Kidney capillary endothelial cell (primary cell): ENCODE measurements at regions not wholly inside any gene's neighbourhood (a gene's known extent, or its start where the extent isn't known, plus 50 kb on each side); places are given as distances from the start of the nearest gene placed in this dataset.

Experiments used
- DNase-seq: peaks from one replicate; pipeline ENCODE4 v3.0.0-alpha.2; 2018; ENCODE audit warnings: low spot score

DNA sequence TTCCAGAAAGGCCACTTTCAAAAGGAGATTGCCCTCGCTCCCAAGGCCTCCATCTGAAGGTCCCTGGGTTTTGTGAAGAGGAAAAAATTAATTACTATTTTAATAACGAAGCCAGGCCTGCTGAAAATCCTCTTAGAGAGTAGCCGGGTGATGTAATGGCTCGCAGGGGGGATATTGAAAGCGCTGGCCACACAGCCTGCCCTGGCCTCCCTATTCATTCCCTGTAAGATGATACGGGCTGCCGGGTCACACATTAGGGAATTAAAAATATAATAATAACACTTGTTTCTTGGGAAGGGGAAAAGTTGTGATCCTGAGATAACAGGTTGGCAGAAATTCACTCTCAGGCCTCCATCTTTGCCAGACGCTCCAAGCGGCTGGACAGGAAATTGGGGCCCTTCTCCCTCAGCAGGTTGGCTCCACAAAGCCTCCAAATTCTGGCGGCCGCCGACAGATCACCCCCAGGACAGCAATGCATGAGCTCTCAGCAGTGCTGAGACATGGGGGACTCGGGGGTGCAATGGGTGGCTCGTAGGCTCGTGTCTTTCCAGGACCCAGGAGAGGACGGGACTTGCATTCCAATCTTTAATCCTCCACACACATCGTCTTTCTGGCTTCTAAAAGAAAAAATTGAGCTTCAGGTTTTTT, 299.9 kb upstream of the SALL3 start:
- DNase-seq = no peak

GRCh38 chr18:78681396-78681795, 298.2 kb upstream of the SALL3 start:
- DNase-seq = no peak

- DNase-seq = no peak
These were observed 297.7 kb upstream of the SALL3 start for GRCh38 chr18:78681934-78682333.

DNA sequence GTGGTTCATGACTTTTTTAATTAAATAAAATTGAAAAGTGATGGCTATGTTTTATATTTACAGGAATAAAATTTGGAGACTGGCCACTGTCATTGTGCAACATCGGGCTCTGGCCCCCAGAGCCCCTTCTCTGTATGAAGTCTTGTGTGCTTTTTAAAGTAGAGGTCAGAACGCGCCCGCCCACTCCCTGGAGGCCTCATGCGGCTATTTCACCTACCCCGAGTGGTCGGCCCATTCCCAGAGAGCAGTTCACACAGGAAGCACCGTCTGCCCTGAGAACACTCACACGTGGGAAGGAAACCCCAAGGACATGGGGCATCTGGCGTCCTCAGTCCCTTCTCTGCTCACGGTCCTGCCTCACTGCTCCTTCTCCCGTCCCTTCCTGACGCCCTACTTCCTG, 296.9 kb upstream of the SALL3 start:
- no peak for DNase-seq

- no peak for DNase-seq
These were observed 296.2 kb upstream of the SALL3 start for GRCh38 chr18:78683191-78684010.

DNA sequence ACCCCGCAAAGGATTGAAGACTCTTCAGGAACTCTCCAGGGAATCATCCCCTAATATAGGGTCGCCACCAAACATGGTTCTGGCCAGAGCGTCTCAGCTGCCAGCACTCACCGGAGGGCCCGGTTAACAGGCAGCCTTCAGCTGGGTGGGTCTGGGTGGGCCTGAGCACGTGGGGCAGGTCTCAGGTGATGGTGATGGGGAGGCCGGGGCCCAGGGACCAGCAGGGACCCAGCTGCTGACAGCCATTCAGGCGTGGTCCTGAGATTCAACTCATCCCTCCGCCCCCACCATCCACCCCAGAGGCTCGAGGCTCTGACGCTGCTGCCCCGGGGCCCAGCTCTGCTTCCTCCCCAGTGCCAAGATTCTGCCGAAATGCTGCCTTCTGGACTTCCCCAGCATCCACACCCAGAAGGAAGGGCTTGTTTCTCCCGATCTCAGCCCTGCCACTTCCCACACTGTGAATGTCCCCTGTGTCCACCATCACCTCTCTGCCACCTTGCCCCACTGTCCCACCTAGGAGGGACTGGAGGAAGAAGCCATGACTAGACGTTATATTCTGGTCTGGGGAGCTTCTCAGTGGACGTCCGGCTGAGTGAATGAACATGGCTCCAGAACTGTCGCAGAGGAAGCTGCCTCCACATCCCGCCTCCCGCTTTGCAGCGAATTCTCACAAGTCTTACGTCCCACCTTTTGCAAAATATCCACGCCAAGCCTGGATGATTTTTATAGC, 294.2 kb upstream of the SALL3 start:
- no peak for DNase-seq

DNA sequence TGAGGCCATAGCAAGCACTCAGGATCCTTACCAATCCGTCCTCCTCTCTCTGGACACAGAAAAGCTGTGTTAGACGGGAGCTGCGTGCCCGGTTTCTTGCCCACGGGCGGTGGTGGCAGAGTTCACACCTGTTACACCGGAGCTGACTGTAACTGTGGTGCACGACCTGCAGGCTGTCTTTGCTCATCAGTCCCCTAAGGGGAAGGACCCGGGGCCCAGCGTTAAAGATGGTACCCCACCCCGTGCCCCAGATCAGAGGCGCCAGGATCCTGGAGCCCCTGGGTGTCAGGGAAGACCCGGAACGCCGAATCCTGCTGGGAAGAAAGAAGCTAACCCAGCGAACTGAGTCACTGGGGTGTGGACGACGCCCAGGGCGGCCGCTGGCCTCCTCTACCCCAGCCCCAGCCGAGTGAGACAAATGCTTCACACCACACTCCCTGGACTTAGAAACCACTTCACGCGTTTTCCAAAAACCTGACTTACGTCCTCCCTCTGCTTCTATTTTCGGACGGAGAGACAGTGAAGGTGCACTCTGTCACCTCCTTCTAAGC, 293.6 kb upstream of the SALL3 start:
- DNase-seq = no peak

DNA sequence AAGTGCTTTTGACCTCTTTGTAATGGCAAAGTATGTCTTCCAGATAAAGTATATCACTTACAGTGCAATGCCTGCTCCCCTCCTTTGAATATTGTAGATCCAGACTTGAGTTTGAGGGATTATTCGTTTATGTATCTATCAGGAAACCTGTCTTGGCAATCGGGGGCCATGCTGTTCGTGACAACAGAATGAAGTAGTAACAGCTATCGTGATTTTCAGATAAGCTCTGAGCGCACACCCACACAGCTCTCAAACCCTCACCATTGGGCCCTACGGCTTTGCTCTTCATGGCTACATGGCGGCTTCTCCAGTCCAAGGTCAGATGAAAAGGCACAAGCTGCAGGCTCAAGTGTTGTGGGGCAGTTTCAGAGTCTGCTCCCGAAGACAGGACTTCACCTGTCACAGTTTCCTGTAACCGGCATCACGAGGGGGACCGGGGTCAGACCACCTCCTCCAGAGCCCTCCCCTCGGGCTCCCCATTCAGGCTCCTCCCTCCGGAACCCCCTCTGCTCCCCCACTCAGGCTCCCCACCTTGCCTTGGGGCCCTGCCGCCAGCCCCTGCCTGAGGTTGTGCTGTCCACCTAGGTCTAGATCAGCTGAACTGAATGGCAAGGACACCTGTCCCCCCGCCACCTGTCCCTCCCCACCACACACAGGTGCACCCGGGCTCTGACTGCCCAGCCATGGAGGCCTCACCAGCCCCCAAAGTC, 292.5 kb upstream of the SALL3 start:
- no peak for DNase-seq

DNA sequence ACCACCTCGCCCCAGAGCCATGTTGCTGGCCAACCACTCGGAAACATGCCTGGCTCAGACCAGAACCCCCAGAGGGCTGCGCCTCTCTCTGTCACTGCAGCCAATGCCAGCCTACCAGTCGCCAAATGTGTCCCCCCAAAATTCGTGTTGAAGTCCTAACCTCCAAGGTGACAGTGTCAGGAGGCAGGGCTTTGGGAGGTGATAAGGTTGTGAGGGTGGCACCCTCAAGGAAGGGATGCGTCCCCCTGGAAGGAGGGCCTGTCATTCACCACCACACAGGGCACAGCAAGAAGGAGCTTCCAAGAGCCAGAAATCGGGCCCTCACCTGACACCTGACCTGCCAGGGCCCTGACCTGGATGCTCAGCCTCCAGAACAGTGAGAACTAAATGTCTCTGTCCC, 291.9 kb upstream of the SALL3 start:
- DNase-seq = no peak

DNA sequence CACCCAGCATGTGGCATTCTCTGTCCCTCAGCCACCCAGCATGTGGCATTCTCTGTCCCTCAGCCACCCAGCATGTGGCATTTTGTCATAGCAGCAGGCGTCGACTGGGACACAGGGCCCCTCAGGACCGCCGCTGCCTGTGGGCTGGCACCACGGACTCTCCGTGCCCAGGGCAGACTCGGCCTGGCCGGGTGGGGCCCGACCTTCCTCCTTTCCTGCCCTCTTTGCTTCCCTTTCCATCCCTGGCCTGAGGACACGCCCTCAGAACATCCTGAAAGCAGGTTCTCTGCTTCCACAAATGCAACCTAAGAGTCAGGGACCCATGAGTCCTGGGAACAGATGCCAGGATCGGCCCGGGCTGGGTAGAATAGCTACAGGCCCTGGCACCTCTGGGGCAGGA, 291.4 kb upstream of the SALL3 start:
- DNase-seq = no peak

GRCh38 chr18:78688916-78689315, 290.7 kb upstream of the SALL3 start:
- DNase-seq = no peak

DNA sequence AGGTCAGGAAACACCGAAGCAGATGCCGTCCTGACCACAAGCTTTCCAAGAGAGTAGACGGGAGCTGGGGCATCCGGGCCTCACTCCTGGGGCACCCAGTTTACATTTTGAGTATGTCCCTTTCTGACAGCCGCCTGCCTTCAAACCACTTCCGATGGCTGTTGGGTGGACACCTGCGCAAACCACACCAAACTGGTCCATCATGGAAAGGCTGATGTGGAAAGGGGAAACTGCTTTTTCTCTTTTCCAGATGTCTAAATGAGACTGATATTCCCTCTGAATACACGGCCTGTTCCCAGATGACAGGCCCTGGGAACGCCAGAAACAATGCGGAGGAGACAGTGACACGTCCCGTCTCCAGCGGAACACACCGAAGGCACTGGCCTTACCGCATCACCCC, 290.0 kb upstream of the SALL3 start:
- DNase-seq = no peak

DNA sequence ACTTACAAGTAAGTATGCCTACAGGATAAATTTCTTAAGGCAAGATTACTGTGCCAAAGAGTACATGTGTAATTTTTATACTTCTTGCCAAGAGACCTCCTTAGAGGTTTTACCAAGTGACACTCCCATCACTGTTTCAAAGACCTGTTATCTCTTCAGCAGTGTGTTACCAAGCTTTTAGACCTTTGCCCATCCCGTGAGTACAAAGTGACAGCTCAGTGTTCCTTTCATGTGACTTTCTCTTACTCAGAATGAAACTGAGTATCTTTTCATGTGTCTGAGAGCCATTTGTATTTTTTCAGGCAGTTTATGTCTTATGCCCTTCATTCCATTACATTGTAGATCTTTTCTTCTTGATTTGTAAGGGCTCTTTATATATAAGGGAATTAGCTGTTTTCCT, 287.5 kb upstream of the SALL3 start:
- no peak for DNase-seq

DNA sequence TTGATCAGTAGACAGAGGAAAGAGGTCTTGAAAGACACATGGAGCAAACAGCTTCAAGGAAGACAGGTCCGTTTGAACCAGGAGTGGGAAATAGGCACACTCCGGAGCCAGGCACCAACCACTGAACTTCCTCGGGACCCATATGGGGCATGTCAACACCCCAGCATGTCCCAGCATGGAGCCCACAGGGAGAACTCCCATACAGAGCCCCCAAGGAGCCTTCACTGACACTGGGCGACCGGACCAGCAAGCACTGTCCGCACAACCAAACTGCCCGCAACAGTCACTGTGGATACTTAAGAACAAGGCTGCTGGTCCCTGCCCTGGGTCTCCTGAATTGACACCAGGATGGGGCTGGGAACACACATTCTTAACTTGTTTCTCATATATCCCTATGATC, 286.2 kb upstream of the SALL3 start:
- DNase-seq = no peak

DNA sequence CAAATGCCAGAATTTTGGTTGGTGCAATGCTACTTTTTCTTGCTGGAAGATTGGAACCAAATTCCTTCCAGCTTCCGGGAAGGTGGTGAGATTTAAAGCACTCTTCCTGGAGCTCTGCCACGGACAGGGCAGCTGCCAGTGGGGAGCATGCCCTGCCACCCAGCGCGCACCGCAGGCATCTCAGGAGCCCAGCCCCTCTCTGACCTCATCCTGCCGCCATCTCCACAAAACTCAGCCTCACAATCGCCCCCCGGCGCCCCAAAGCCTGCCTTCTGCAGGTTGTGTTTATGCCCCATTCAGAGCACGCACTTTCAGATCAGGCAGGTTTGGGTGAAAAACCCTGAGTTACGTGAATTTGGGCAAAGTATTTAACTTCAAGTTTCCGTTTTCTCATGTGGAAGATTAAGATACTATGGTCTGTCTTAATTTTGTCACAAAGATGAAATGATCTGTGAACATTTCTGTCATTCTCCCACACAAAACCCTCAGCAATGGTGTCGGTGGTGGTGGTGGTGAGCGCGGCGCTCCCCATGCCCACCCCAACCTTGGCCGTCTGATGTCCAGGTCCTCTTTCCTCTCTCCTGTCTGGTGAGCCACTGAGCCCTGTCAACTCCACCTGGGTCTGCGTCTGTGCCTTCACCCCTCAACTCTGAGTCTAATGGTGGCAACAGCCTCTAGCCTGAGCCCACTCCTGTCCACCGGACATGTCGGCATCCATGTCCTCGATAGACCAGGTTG, 282.8 kb upstream of the SALL3 start:
- no peak for DNase-seq

DNA sequence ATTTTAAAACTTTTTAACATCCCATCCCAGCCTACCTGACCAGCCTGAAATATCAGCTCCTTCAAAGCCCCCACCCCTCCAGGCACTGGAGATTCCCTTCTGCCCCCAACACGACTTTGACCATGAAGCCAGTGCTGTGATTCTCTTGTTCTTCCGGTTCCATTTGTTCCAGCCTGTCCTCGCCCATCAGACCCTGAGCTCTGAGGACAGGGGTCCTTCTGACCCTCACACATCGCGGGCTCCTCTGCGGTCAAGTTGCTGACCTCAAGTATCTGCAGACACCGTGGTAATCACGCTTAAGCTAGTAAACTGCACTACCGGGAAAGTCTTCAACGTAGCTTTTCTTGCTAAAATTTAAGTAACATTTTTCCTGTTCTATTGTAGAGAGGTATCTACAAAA, 282.2 kb upstream of the SALL3 start:
- no peak for DNase-seq

DNA sequence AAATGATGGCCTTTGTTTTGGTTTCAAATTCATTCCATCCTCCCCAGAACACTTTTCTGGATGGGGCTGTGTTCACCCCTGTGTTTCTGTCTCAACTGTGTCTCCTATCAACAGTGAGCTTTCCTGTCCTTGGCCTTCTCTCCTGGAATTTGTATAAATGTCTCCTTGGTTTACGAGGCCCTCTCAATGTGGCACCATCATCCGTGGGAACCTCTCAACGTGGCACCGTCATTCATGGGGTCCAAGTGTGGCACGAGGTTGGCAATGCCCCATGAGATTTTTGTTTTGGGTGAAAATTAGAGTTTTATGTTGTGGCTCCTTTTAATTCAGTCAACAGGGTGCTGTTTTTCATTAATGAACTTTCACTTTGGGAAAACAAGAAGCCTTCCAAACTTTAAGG, 280.7 kb upstream of the SALL3 start:
- no peak for DNase-seq

GRCh38 chr18:78699499-78699898, 280.1 kb upstream of the SALL3 start:
- no peak for DNase-seq

GRCh38 chr18:78701771-78702396, 277.7 kb upstream of the SALL3 start:
- no peak for DNase-seq

- DNase-seq = no peak
These were observed 276.3 kb upstream of the SALL3 start for GRCh38 chr18:78703291-78703690.

DNA sequence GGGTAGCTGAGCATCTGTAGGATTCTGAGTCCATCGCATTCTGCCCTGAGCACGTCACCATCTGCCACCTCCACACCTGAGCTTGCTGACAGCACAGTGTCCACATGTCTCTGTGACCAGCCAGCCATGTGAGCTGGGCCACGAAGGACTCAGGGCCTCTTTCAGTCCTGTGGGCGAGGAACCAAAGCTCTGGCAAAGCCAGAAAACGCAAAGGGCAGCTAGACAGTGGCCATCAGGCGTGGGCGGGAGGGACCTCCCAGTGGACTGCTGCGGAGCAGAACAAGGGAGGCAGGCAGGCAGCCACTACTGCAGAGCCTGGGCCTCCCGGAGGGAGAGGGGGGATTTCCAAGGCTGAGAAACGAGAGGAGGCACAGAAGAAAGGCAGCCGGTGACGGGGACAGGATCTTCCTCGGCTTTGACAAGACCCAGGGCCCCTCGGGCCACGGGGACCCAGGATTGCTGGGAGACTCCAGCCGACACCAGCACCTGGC, 274.6 kb upstream of the SALL3 start:
- no peak for DNase-seq
